Limb (tissue), 2 donors: ENCODE measurements at regions not wholly inside any gene's neighbourhood (a gene's known extent, or its start where the extent isn't known, plus 50 kb on each side); places are given as distances from the start of the nearest gene placed in this dataset.

ENCODE experiments used
- DNase-seq, 2 donors: peaks; one replicate each; pipeline ENCODE4 v3.0.0-alpha.2; 2016; ENCODE audit errors: extremely low spot score in 2 of 2

GRCh38 chr13:111844222-111844671 is 222.7 kb upstream of the SOX1 start:
- DNase-seq = no peak

- no peak for DNase-seq
These were observed 222.3 kb upstream of the SOX1 start for GRCh38 chr13:111844682-111845081.

GRCh38 chr13:111845621-111846351 is 221.2 kb upstream of the SOX1 start:
- peak in 1 of 2 donors; percentile 22 for DNase-seq

GRCh38 chr13:111846391-111847159 is 220.4 kb upstream of the SOX1 start:
- peak in 1 of 2 donors; percentile 23 for DNase-seq

GRCh38 chr13:111847964-111848363 is 219.0 kb upstream of the SOX1 start:
- no peak for DNase-seq

- DNase-seq = peak in 1 of 2 donors; percentile 17
These were observed 216.5 kb upstream of the SOX1 start for GRCh38 chr13:111850458-111850857.

GRCh38 chr13:111850976-111851375 is 216.0 kb upstream of the SOX1 start:
- no peak for DNase-seq

GRCh38 chr13:111852725-111853518 is 214.0 kb upstream of the SOX1 start:
- DNase-seq = peak; percentile 37 to 49

GRCh38 chr13:111853721-111854120 is 213.2 kb upstream of the SOX1 start:
- DNase-seq = peak in 1 of 2 donors; percentile 48

- DNase-seq = peak in 1 of 2 donors; percentile 34
These were observed 212.5 kb upstream of the SOX1 start for GRCh38 chr13:111854403-111854802.

- DNase-seq = no peak
These were observed 211.8 kb upstream of the SOX1 start for GRCh38 chr13:111855191-111855590.

- no peak for DNase-seq
These were observed 211.2 kb upstream of the SOX1 start for GRCh38 chr13:111855786-111856185.

GRCh38 chr13:111856571-111856970 is 210.4 kb upstream of the SOX1 start:
- DNase-seq = peak in 1 of 2 donors; percentile 21

GRCh38 chr13:111857336-111857735 is 209.6 kb upstream of the SOX1 start:
- peak in 1 of 2 donors; percentile 26 for DNase-seq

GRCh38 chr13:111857846-111858560 is 208.9 kb upstream of the SOX1 start:
- DNase-seq = no peak

- DNase-seq = peak in 1 of 2 donors; percentile 18
These were observed 208.4 kb upstream of the SOX1 start for GRCh38 chr13:111858571-111858970.

GRCh38 chr13:111859354-111860230 is 207.4 kb upstream of the SOX1 start:
- DNase-seq = peak in 1 of 2 donors; percentile 22

GRCh38 chr13:111860231-111860552 is 206.8 kb upstream of the SOX1 start:
- DNase-seq = no peak

- DNase-seq = no peak
These were observed 205.6 kb upstream of the SOX1 start for GRCh38 chr13:111861319-111861718.

GRCh38 chr13:111861766-111862366 is 205.1 kb upstream of the SOX1 start:
- peak in 1 of 2 donors; percentile 25 for DNase-seq
